SU-DHL-6 (cell line): ENCODE measurements at regions not wholly inside any gene's neighbourhood (a gene's known extent, or its start where the extent isn't known, plus 50 kb on each side); places are given as distances from the start of the nearest gene placed in this dataset.

Experiments used
- EZH2phosphoT487 ChIP-seq: fragments of 200-600 bp; sonication (generic), shearing (Covaris generic); conservative IDR thresholded peaks from 2 replicates; pipeline ENCODE4 v1.6.1; 2018; ENCODE audit warnings: mild to moderate bottlenecking, antibody characterized with exemption, low read length, moderate library complexity, mixed read lengths
- TF ChIP-seq, protein P1 (sequence below): fragments of 200-600 bp; sonication (generic); IDR thresholded peaks from one replicate; pipeline ENCODE4 v1.5.1; 2017; ENCODE audit warnings: antibody characterized with exemption, mild to moderate bottlenecking, low read length, moderate library complexity; ENCODE audit not compliant: insufficient read depth, poor library complexity, severe bottlenecking

DNA sequence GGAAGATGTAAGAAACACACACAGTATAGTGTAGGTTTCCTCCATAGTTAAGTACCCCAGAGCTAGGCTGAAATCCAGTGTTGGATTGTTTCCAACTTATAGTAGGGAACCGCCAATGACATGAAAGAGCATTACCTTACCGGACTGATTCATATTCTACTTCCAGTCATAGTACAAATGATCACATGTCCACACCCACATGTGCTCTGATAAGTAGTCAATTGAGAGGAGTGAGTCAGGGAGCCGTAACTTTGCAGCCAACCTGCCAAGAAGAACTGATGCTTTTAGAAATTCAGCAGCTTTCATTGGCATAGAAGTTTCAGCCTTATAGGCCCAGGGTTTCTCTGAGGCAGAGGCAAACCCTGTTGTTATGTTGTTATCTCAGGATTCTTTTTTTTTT, 240.6 kb downstream of the ETS1 start:
- TF ChIP-seq, protein P1, sequence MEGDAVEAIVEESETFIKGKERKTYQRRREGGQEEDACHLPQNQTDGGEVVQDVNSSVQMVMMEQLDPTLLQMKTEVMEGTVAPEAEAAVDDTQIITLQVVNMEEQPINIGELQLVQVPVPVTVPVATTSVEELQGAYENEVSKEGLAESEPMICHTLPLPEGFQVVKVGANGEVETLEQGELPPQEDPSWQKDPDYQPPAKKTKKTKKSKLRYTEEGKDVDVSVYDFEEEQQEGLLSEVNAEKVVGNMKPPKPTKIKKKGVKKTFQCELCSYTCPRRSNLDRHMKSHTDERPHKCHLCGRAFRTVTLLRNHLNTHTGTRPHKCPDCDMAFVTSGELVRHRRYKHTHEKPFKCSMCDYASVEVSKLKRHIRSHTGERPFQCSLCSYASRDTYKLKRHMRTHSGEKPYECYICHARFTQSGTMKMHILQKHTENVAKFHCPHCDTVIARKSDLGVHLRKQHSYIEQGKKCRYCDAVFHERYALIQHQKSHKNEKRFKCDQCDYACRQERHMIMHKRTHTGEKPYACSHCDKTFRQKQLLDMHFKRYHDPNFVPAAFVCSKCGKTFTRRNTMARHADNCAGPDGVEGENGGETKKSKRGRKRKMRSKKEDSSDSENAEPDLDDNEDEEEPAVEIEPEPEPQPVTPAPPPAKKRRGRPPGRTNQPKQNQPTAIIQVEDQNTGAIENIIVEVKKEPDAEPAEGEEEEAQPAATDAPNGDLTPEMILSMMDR, result no peak
- no peak for TF ChIP-seq EZH2phosphoT487
